Neuron (in vitro differentiated cells): ENCODE measurements at regions not wholly inside any gene's neighbourhood (a gene's known extent, or its start where the extent isn't known, plus 50 kb on each side); places are given as distances from the start of the nearest gene placed in this dataset.
"Not testable (repeated sequence)": the region's sequence is repeated elsewhere in the genome, so short reads cannot be mapped to it uniquely, and the experiment has no call there.

Experiments
- H2AFZ ChIP-seq: one replicate; pipeline ENCODE4 v1.6.1; 2013; ENCODE audit warnings: low read depth, mild to moderate bottlenecking, inconsistent platforms, low read length, moderate library complexity
- H3K27me3 ChIP-seq: one replicate; pipeline ENCODE4 v1.6.1; 2013; ENCODE audit warnings: low read length; ENCODE audit not compliant: insufficient read depth
- H3K36me3 ChIP-seq: one replicate; pipeline ENCODE4 v1.6.1; 2013; ENCODE audit warnings: low read length; ENCODE audit not compliant: insufficient read depth
- H3K4me1 ChIP-seq: one replicate; pipeline ENCODE4 v1.6.1; 2013; ENCODE audit warnings: low read length; ENCODE audit not compliant: insufficient read depth
- H3K4me3 ChIP-seq: 2 replicates; pipeline ENCODE4 v1.5.1; 2013; ENCODE audit warnings: mild to moderate bottlenecking, low read length, moderate library complexity
- H3K9me3 ChIP-seq: one replicate; pipeline ENCODE4 v1.6.1; 2013; ENCODE audit warnings: low read length

- H3K9me3 ChIP-seq: no peaks in the 10 kb centered on the region
- no peaks in the 10 kb centered on the region for H3K4me1 ChIP-seq
- no peak overlapping the region for H3K4me3 ChIP-seq
- H2AFZ ChIP-seq: no peak overlapping the region
- H3K27me3 ChIP-seq: no peaks in the 10 kb centered on the region
- no peaks in the 10 kb centered on the region for H3K36me3 ChIP-seq
These were observed 215.9 kb downstream of the EXOC5 start for GRCh38 chr14:57052705-57053302.

GRCh38 chr14:57051633-57052032 is 217.1 kb downstream of the EXOC5 start:
- Histone ChIP-seq H2AFZ (no peak overlapping the region), H3K4me1 (no peaks in the 10 kb centered on the region), H3K4me3 (no peak overlapping the region), H3K27me3 (no peaks in the 10 kb centered on the region), H3K36me3 (no peaks in the 10 kb centered on the region), H3K9me3 (no peaks in the 10 kb centered on the region)

- Histone ChIP-seq H2AFZ (no peak overlapping the region), H3K36me3 (no peaks in the 10 kb centered on the region), H3K9me3 (no peaks in the 10 kb centered on the region), H3K4me1 (no peaks in the 10 kb centered on the region), H3K4me3 (no peak overlapping the region), H3K27me3 (no peaks in the 10 kb centered on the region)
These were observed 218.9 kb downstream of the EXOC5 start for GRCh38 chr14:57049848-57050247.

GRCh38 chr14:57046175-57046574 is 222.5 kb downstream of the EXOC5 start:
- no peaks in the 10 kb centered on the region for H3K9me3 ChIP-seq

GRCh38 chr14:57044101-57044973 is 224.4 kb downstream of the EXOC5 start:
- not testable (repeated sequence) for H3K27me3 ChIP-seq, H3K36me3 ChIP-seq, H3K4me1 ChIP-seq, H3K9me3 ChIP-seq, H3K4me3 ChIP-seq, H2AFZ ChIP-seq

More at GRCh38 chr14:57046175-57046574, 222.5 kb downstream of the EXOC5 start:
- Histone ChIP-seq H3K4me1 (no peaks in the 10 kb centered on the region), H3K27me3 (no peaks in the 10 kb centered on the region), H3K36me3 (no peaks in the 10 kb centered on the region), H2AFZ (no peak overlapping the region), H3K4me3 (no peak overlapping the region)

GRCh38 chr14:57038689-57039088 is 228.4 kb upstream of the OTX2 start:
- no peak overlapping the region for H3K4me3 ChIP-seq
- no peak overlapping the region for H2AFZ ChIP-seq
- H3K27me3 ChIP-seq: no peaks in the 10 kb centered on the region
- no peaks in the 10 kb centered on the region for H3K36me3 ChIP-seq
- H3K4me1 ChIP-seq: no peaks in the 10 kb centered on the region
- no peaks in the 10 kb centered on the region for H3K9me3 ChIP-seq

- H3K4me3 ChIP-seq: no peak overlapping the region
- no peak overlapping the region for H2AFZ ChIP-seq
- no peaks in the 10 kb centered on the region for H3K27me3 ChIP-seq
- no peaks in the 10 kb centered on the region for H3K4me1 ChIP-seq
- no peaks in the 10 kb centered on the region for H3K36me3 ChIP-seq
- no peaks in the 10 kb centered on the region for H3K9me3 ChIP-seq
These were observed 221.2 kb upstream of the OTX2 start for GRCh38 chr14:57031474-57031873.

- H2AFZ ChIP-seq: no peak overlapping the region
- no peaks in the 10 kb centered on the region for H3K9me3 ChIP-seq
- H3K27me3 ChIP-seq: no peaks in the 10 kb centered on the region
- no peaks in the 10 kb centered on the region for H3K4me1 ChIP-seq
- H3K36me3 ChIP-seq: no peaks in the 10 kb centered on the region
- no peak overlapping the region for H3K4me3 ChIP-seq
These were observed 219.5 kb upstream of the OTX2 start for GRCh38 chr14:57029620-57030253.

GRCh38 chr14:57025456-57025855 is 215.2 kb upstream of the OTX2 start:
- Histone ChIP-seq H3K4me1 (no peaks in the 10 kb centered on the region), H3K4me3 (no peak overlapping the region), H2AFZ (no peak overlapping the region), H3K9me3 (no peaks in the 10 kb centered on the region), H3K27me3 (no peaks in the 10 kb centered on the region), H3K36me3 (no peaks in the 10 kb centered on the region)

GRCh38 chr14:57022608-57023007 is 212.3 kb upstream of the OTX2 start:
- Histone ChIP-seq H3K4me1 (no peaks in the 10 kb centered on the region), H2AFZ (no peak overlapping the region), H3K27me3 (no peaks in the 10 kb centered on the region), H3K36me3 (no peaks in the 10 kb centered on the region), H3K4me3 (no peak overlapping the region), H3K9me3 (no peaks in the 10 kb centered on the region)

GRCh38 chr14:57018065-57018464 is 207.8 kb upstream of the OTX2 start:
- Histone ChIP-seq H2AFZ (no peak overlapping the region), H3K36me3 (no peaks in the 10 kb centered on the region), H3K27me3 (peaks cover 2% of the 10 kb centered on the region), H3K4me1 (no peaks in the 10 kb centered on the region), H3K9me3 (no peaks in the 10 kb centered on the region), H3K4me3 (no peak overlapping the region)

GRCh38 chr14:57013987-57014386 is 203.7 kb upstream of the OTX2 start:
- Histone ChIP-seq H2AFZ (no peak overlapping the region), H3K4me1 (peaks cover under 1% of the 10 kb centered on the region), H3K36me3 (no peaks in the 10 kb centered on the region), H3K4me3 (no peak overlapping the region), H3K27me3 (peaks cover 2% of the 10 kb centered on the region), H3K9me3 (no peaks in the 10 kb centered on the region)
